Daoy (cell line): ENCODE measurements at regions not wholly inside any gene's neighbourhood (a gene's known extent, or its start where the extent isn't known, plus 50 kb on each side); places are given as distances from the start of the nearest gene placed in this dataset.

Experiments
- DNase-seq: peaks from one replicate; pipeline ENCODE4 v3.0.0-alpha.2; 2015; ENCODE audit warnings: low read depth

DNA sequence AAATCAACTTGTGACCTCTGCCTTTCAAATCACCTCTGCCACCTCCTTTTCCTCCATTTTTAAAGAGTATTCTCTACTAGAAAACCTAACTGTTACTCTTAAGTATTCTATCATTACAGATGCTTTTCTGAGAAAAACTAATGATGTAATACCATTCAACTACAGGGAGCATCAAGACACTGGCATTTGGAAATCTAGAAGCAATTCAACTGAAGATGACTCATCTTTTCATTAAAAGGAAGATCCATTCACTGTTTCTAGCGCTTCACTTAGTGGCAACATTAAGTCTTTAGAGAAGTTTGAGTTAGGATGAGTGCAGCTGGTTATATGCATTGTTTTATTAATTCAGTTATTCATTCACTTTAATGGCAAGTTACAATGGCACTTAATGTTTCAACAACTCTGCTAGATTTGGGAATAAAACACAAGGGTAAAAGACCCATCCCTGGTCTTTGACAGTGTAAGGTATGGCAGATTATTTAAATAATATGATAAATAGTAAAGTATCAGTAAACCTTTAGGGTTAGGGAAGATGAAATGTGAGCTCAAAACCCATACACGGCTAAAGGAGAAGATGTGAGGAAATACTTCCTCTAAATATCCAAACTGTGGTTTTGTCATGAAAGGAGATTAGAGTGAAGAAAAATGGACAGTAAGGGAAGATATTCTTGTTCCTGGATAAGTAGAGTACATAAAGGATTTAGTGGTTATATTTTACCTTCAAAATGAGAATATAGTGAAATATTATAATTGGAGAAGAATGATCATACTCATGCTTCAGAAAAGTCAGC, 61.7 kb downstream of the KCNJ2 start:
- no peak for DNase-seq

- no peak for DNase-seq
Observed at GRCh38 chr17:70232466-70232865, 63.1 kb downstream of the KCNJ2 start.

GRCh38 chr17:70235252-70235651, 65.9 kb downstream of the KCNJ2 start:
- no peak for DNase-seq

- DNase-seq: no peak
Observed at GRCh38 chr17:70238228-70238627, 68.9 kb downstream of the KCNJ2 start.

DNA sequence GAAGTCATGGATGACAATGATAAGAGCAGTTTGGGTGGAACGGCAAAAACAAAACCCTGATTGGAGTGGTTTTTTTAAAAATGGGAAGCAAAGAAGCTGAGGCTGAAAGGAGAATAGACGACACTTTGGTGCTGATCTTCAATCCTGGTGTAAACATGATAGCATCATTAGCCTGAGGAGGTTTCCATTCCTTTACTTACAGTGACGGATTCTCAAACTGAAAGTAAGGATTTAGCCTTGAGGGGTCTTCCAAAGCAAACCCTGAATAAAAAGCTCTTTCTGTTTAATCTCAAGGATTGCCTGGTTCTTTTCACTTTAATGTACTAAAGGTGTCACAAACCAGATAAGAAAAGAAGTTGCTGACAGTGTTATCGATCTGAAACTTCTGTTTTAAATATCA, 69.3 kb downstream of the KCNJ2 start:
- DNase-seq: no peak

- DNase-seq: no peak
Observed at GRCh38 chr17:70239391-70239826, 70.1 kb downstream of the KCNJ2 start.

- DNase-seq: no peak
Observed at GRCh38 chr17:70241071-70241470, 71.7 kb downstream of the KCNJ2 start.

- DNase-seq: no peak
Observed at GRCh38 chr17:70242781-70243437, 73.6 kb downstream of the KCNJ2 start.

DNA sequence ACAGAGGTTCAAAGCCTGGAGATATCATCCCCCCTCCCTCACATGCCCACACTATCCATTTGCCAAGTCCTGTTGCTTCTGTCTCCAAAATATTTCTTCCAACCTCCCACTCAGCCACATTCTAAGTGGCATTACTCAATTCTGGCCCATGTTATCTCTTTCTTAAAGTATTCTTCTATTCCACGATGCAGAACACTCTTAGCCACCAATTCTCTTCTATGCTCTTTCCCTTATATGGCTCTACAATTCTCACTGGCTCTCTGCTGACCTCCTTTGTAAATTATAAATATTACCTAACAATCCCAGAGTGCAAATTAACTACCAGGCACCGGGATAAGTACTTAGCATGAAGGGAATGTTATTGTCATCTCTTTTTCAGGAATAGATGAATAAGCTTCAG, 82.4 kb downstream of the KCNJ2 start:
- no peak for DNase-seq

GRCh38 chr17:70254735-70255460, 85.6 kb downstream of the KCNJ2 start:
- no peak for DNase-seq

- no peak for DNase-seq
Observed at GRCh38 chr17:70256751-70257150, 87.4 kb downstream of the KCNJ2 start.

GRCh38 chr17:70258465-70258864, 89.1 kb downstream of the KCNJ2 start:
- no peak for DNase-seq

GRCh38 chr17:70259400-70259799, 90.1 kb downstream of the KCNJ2 start:
- DNase-seq: no peak

- no peak for DNase-seq
Observed at GRCh38 chr17:70261170-70261569, 91.8 kb downstream of the KCNJ2 start.

- DNase-seq: no peak
Observed at GRCh38 chr17:70265471-70265870, 96.1 kb downstream of the KCNJ2 start.

DNA sequence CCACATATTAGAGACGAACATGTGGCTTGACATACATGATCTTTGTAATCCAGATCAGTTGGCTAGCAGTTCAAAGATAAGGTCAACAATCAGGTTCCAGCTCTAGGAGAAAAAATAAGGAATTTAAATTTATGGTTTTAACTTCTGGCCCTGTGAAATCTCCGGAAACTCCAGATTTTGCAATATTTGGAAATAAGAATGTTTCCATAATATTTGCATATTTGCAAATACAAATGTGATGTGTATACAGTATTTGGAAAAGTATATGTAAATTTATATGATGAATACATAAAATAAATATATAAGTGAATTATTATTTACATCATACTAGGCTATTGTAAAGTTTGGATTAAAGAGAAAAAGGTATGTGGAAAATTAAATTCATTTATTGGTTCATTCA, 97.1 kb downstream of the KCNJ2 start:
- no peak for DNase-seq

GRCh38 chr17:70268383-70268782, 99.1 kb downstream of the KCNJ2 start:
- no peak for DNase-seq

DNA sequence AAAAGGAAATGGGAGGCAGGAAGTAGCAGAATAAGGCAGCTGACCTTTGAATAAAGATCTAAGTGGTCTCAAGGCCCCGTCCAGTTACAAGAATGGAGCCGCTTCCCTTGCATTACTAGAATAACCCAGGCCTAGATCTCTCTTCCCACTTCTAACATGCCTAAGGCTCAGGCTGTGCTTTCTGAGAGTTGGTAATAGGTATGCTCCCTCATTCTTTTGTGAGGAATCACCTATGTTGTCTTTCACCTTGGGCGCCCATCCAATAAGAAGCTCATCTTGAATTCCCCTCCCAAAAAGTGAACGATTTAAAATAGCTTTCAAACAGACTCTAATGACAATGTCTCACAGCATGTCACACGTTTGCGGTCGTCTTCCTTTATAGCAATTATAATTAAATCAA, 101.2 kb downstream of the KCNJ2 start:
- no peak for DNase-seq

GRCh38 chr17:70271200-70271599, 101.9 kb downstream of the KCNJ2 start:
- no peak for DNase-seq

DNA sequence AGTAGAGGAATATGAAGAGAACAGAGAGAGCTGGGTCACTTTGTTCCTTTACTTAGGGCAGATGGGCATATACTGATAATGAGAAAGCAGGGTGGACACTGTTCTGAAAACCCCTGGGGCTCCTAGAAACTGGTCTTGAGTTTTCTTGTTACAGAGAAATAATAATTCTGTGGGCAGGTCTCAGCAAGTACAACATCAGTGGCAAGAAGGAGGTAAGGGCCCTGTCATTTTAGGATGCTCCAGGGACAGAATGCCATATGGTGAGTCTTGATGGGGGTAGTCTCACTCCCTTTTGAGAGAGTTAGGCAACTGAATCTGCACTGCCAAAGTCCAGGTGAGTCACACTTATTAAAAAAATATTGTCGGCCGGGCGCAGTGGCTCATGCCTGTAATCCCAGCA, 102.3 kb downstream of the KCNJ2 start:
- no peak for DNase-seq

DNA sequence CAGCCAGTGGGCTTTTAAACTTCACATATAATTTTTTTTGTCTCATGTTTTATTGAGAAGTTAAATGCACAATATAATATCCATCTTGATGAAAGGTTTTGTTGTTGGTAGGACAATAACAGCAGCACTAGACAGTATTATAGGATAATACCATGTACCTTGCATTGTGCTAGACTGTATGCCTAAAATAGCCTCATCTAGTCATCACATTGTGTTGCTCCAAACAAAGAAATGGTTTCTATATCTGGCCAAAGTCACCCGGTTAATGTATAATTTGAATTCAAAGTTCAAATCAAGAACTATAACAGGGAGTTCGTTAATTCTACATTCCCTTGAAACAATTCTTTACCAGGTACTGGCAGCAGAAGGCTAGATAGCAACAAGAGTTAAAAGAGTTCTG, 104.9 kb downstream of the KCNJ2 start:
- no peak for DNase-seq

GRCh38 chr17:70276906-70277305, 107.6 kb downstream of the KCNJ2 start:
- no peak for DNase-seq
